Smooth muscle cell (in vitro differentiated cells): ENCODE measurements at regions not wholly inside any gene's neighbourhood (a gene's known extent, or its start where the extent isn't known, plus 50 kb on each side); places are given as distances from the start of the nearest gene placed in this dataset.

Experiments
- DNase-seq: peaks from one replicate; lab custom pipeline; 2025; ENCODE audit not compliant: unreplicated experiment; lab: John Stamatoyannopoulos, UW
- H2AFZ ChIP-seq: fragments of 200-600 bp; sonication (generic); 2 replicates; pipeline ENCODE4 v1.6.0; 2016; ENCODE audit warnings: antibody characterized with exemption, low read depth, mild to moderate bottlenecking
- H3F3A ChIP-seq: fragments of 200-600 bp; sonication (generic); 2 replicates; pipeline ENCODE4 v1.6.0; 2017; ENCODE audit warnings: antibody characterized with exemption, low read depth
- H3K27ac ChIP-seq: fragments of 200-600 bp; sonication (generic); 2 replicates; pipeline ENCODE4 v1.5.1; 2016; ENCODE audit warnings: low read depth, mild to moderate bottlenecking
- H3K27me3 ChIP-seq: fragments of 200-600 bp; sonication (generic); 2 replicates; pipeline ENCODE4 v1.6.1; 2016; ENCODE audit warnings: low read depth, mild to moderate bottlenecking
- H3K36me3 ChIP-seq: fragments of 200-600 bp; sonication (generic); 2 replicates; pipeline ENCODE4 v1.5.1; 2016; ENCODE audit warnings: low read depth
- H3K4me1 ChIP-seq: fragments of 200-600 bp; sonication (generic); 2 replicates; pipeline ENCODE4 v1.5.1; 2016; ENCODE audit warnings: low read depth
- H3K4me2 ChIP-seq: fragments of 200-600 bp; sonication (generic); 2 replicates; pipeline ENCODE4 v1.6.0; 2016; ENCODE audit warnings: mild to moderate bottlenecking
- H3K4me3 ChIP-seq: fragments of 200-600 bp; sonication (generic); 2 replicates; pipeline ENCODE4 v1.5.1; 2016; ENCODE audit warnings: mild to moderate bottlenecking
- H3K79me2 ChIP-seq: fragments of 200-600 bp; sonication (generic); 2 replicates; pipeline ENCODE4 v1.6.0; 2016; ENCODE audit warnings: low read depth, mild to moderate bottlenecking
- H3K9ac ChIP-seq: fragments of 200-600 bp; sonication (generic); 2 replicates; pipeline ENCODE4 v1.6.0; 2016; ENCODE audit warnings: low read depth
- H3K9me3 ChIP-seq: fragments of 200-600 bp; sonication (generic); replicated peaks from 2 replicates; pipeline ENCODE4 v1.5.1; 2016; ENCODE audit warnings: low read depth
- H4K20me1 ChIP-seq: fragments of 200-600 bp; sonication (generic); 2 replicates; pipeline ENCODE4 v1.6.0; 2016; ENCODE audit warnings: low read depth
- CTCF ChIP-seq: fragments of 200-600 bp; sonication (generic); IDR thresholded peaks from 2 replicates; pipeline ENCODE4 v1.5.1; 2017; ENCODE audit warnings: borderline replicate concordance, mild to moderate bottlenecking, antibody characterized with exemption; ENCODE audit not compliant: insufficient read depth, poor library complexity, severe bottlenecking
- WGBS: methylation state at CpG from one replicate; pipeline ENCODE4 v1.1.7; 2016; ENCODE audit warnings: low lambda C conversion rate; 5-methylcytosine and 5-hydroxymethylcytosine counted together

- Histone ChIP-seq H3K9ac (no peak overlapping the region), H3K4me2 (no peak overlapping the region), H2AFZ (no peak overlapping the region), H4K20me1 (no peaks in the 10 kb centered on the region), H3K9me3 (no peaks in the 10 kb centered on the region), H3F3A (no peaks in the 10 kb centered on the region), H3K36me3 (no peaks in the 10 kb centered on the region), H3K4me3 (no peak overlapping the region), H3K4me1 (no peaks in the 10 kb centered on the region), H3K79me2 (no peaks in the 10 kb centered on the region), H3K27me3 (no peaks in the 10 kb centered on the region), H3K27ac (no peak overlapping the region)
- no peak for DNase-seq
- no peak for TF ChIP-seq CTCF
- WGBS, result 90% methylated on average over 9 of the region's 9 CpGs
Observed at GRCh38 chr3:13164893-13165492, 91.8 kb upstream of the IQSEC1 start.

GRCh38 chr3:13163848-13164382, 90.7 kb upstream of the IQSEC1 start:
- no peak overlapping the region for H3K4me2 ChIP-seq
- no peaks in the 10 kb centered on the region for H3K4me1 ChIP-seq
- H3K4me3 ChIP-seq, result no peak overlapping the region
- H3K36me3 ChIP-seq, result no peaks in the 10 kb centered on the region
- H3K9ac ChIP-seq, result no peak overlapping the region
- no peaks in the 10 kb centered on the region for H3K9me3 ChIP-seq
- DNase-seq, result no peak
- H4K20me1 ChIP-seq, result no peaks in the 10 kb centered on the region
- no peaks in the 10 kb centered on the region for H3K27me3 ChIP-seq
- no peak for TF ChIP-seq CTCF
- WGBS, result 96% methylated on average over 16 of the region's 16 CpGs
- H3K79me2 ChIP-seq, result no peaks in the 10 kb centered on the region
- no peak overlapping the region for H2AFZ ChIP-seq
- H3F3A ChIP-seq, result no peaks in the 10 kb centered on the region
- H3K27ac ChIP-seq, result no peak overlapping the region

- WGBS, result 82% methylated on average over 8 of the region's 9 CpGs
- Histone ChIP-seq H3K79me2 (no peaks in the 10 kb centered on the region), H3K36me3 (no peaks in the 10 kb centered on the region), H3F3A (no peaks in the 10 kb centered on the region), H3K4me3 (no peak overlapping the region), H4K20me1 (no peaks in the 10 kb centered on the region), H3K4me1 (no peaks in the 10 kb centered on the region), H3K27ac (no peak overlapping the region), H3K4me2 (no peak overlapping the region), H3K27me3 (no peaks in the 10 kb centered on the region), H3K9me3 (no peaks in the 10 kb centered on the region), H3K9ac (no peak overlapping the region), H2AFZ (no peak overlapping the region)
- no peak for TF ChIP-seq CTCF
- DNase-seq, result no peak
Observed at GRCh38 chr3:13162549-13163320, 89.5 kb upstream of the IQSEC1 start.
